CD4-positive, alpha-beta T cell treated with Interleukin-21 for 1 hour (primary cell): ENCODE measurements at regions not wholly inside any gene's neighbourhood (a gene's known extent, or its start where the extent isn't known, plus 50 kb on each side); places are given as distances from the start of the nearest gene placed in this dataset.

Experiments
- DNase-seq: peaks from one replicate; pipeline ENCODE4 v3.0.0-alpha.2; 2020

GRCh38 chr3:95886616-95887015 lies 927.8 kb upstream of the EPHA6 start:
- no peak for DNase-seq

DNA sequence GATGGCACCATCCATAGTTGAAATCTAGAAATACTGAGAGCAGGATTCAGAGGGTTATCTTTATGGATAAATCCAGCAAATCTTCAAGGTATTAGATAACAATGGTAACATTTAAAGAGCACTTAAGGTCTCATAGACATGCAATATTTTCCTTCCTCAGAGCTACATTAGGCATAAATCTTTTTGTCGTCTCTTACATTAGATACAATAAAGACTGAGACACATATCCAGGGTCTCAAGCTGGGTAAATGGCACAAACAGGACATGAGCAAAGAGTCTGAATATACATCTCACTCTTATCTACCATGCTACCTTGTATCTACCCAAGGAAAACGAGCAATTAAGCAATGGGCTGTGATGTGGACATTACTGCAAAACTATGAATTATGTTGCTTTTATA lies 927.3 kb upstream of the EPHA6 start:
- no peak for DNase-seq

- DNase-seq, result no peak
These were observed 919.6 kb upstream of the EPHA6 start for GRCh38 chr3:95894820-95895219.

DNA sequence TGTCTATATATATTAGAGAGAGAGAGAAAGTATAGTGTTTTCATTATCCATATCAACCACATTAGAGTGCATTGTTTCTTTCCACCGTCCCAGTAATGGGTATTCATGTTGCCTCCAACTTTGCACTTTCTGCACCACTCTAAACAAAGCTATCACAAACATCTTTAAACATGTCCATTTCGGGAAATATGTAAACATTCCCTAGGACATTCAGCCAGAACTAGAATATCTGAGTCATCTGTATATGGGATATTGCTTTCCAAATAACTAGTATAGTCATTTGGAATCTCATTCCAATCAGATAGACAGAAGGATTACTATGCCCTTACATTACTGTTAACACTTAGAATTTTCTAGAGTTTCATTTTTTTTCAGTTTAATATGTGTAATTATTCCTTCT lies 914.9 kb upstream of the EPHA6 start:
- DNase-seq, result no peak

DNA sequence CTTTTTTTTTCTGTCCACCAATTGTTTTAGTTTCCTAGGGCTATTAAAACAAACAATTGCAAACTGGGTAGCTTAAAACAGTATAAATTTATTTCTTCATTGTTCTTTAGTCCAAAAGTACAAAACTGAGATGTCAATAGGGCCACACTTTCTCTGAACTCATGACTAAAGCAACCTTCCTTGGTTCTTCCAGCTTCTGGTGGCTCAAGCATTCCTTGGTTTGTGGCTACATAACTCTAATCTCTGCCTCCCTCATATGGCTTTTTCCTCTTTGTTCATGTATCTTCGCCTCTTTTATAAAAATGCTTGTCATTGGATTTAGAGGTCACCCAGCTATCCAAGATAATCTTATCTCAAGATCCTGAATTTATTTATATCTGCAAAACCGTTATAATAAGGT lies 914.5 kb upstream of the EPHA6 start:
- DNase-seq, result no peak

- DNase-seq, result no peak
These were observed 912.4 kb upstream of the EPHA6 start for GRCh38 chr3:95901948-95902347.

- DNase-seq, result no peak
These were observed 909.2 kb upstream of the EPHA6 start for GRCh38 chr3:95905182-95905581.

DNA sequence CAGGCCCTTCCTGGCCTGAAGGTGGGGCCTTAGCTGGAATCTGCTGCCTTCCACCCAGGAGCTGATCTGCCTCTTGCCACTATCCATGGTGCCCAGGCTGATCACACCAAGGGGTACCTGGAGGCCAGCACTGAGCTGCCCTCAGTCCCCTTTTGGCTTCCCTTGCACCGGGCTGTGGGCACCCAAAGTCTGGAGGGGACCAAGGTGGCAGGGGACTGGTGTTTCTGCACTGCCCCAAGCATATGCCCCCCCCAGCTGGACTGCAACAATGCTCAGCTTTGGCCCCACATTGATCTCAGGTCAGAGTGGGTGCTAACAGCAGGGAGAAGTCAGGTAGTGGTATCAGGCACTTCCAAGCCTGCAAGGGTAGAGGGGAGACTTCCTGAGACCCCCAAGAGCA lies 902.6 kb upstream of the EPHA6 start:
- no peak for DNase-seq

- DNase-seq, result no peak
These were observed 890.7 kb upstream of the EPHA6 start for GRCh38 chr3:95923496-95924210.

GRCh38 chr3:95926904-95927501 lies 887.4 kb upstream of the EPHA6 start:
- DNase-seq, result no peak

DNA sequence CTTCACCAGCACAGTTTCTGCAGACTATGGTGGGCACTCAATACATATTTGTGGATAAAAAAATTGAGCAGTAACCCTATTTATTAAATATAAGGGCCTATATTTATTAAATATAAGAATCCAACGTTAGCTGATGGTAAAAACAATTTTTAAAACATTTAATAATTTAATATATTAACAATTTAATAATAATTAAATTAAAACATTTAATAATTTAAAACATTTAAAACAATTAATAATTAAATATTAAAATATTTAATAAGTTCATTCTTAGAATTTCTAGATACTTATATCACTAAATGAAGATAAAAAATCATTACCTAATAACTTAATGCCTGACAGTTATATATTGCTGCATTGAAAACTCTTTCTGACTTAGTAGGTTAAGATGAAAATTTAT lies 880.2 kb upstream of the EPHA6 start:
- no peak for DNase-seq

- no peak for DNase-seq
These were observed 875.1 kb upstream of the EPHA6 start for GRCh38 chr3:95939235-95939809.

GRCh38 chr3:95965704-95966336 lies 848.6 kb upstream of the EPHA6 start:
- no peak for DNase-seq

DNA sequence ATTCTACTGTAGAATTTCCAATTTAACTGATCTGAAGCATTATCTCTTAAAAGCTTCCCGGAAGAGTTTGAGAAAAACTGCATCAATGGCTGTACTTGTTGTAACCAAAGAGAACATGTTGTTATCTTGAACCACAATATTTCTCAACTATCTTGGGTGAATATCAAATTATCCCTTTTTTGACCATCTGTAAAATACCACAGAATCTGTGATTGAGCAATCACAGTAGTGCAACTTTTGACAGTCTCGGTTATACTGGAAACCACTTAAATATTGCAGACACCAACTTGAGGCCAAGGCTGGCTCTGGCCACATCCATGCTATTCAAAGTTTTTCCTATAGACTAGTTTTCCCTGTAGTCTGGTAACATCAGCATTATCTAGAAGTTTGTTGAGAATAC lies 842.8 kb upstream of the EPHA6 start:
- DNase-seq, result no peak

DNA sequence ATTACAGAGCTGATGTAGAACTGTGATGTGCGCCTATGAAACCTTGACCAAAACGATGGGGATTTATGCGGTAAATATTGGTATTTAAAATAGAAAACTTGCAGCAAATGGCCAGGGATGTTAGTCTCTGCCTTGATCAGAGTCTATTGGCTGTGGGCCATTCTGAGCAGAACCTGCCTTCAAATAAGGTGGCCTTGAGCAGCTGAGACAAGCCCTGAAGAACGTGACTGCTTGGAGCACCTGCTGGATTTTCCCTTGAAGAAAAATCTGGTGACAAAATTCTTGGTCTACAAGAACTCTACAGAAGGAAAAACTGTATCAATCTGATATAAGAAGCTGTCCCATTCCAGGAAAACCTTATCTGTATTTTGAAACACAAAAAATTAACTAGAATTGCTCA lies 820.1 kb upstream of the EPHA6 start:
- DNase-seq, result no peak

DNA sequence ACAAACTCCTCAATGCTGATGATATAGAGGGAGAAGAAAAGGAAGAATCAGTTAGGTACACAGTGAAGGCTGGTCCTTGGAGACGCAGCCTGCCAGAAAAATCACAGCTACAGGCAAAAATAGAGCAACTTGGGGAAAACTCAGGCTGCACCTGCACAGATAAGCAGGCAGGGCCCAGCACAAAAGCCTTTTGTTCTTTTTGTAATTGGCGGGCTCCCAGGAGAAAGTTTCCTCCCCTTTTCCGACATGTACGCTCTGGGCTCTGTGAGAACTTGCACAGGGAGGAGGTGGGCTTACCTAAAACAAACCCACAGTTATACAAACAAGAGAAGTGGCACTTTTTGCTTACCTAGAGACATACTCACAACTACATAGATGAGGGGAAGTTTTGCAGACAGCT lies 813.4 kb upstream of the EPHA6 start:
- no peak for DNase-seq

GRCh38 chr3:96007650-96008195 lies 806.7 kb upstream of the EPHA6 start:
- DNase-seq, result no peak

DNA sequence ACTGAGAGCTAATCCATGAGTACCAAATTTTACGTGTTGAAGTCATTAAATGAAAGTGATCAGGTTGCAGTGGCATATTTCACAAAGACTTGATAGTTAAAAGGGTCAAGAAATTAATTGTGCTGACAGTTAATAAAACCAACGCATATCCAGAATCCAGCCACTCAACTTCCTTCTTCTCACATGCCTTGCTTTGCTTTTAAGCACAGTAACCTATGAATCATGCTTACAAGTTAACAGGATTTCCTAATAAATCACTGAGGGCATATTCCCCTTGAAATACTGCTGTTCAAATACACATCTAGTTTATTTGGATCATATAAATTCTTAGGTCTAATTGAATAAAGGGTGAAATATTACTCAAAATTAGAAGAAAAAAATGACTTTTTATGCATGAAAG lies 801.5 kb upstream of the EPHA6 start:
- no peak for DNase-seq

- DNase-seq, result no peak
These were observed 796.8 kb upstream of the EPHA6 start for GRCh38 chr3:96017556-96017955.

- DNase-seq, result no peak
These were observed 791.7 kb upstream of the EPHA6 start for GRCh38 chr3:96022676-96023075.

GRCh38 chr3:96027718-96028117 lies 786.7 kb upstream of the EPHA6 start:
- no peak for DNase-seq

DNA sequence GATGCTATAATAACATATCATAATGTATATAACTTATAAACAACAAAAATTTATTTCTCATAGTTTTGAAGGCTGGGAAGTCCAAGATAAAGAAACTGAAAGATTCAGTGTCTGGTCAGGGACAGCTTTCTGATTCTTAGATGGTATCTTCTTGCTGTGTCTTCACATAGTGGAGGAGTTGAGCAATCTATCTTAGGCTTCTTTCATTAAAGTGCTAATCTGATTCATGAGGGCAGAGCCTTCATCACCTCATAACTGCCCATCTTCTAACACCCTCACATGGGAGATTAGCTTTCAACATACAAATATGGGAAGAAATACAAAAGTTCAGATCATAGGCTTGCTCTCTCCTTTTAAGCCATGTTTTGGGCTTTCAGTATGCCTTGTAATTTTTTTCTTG lies 774.8 kb upstream of the EPHA6 start:
- DNase-seq, result no peak

DNA sequence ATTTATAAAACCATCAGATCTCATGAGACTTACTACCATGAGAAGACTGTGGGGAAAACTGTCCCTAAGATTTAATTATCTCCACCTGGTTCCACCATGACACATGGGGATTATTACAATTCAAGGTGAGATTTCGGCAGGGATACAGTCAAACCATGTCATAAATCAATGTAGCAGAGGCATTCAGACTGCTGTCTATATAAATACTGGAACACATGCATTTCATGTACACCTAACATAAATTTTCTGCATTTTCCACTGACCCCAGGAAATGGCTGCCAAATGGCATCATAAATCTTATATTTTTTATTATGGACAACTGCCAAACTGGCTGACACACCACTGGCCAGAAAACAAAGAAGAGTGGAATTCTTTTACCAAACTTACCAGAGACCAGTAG lies 755.1 kb upstream of the EPHA6 start:
- no peak for DNase-seq

DNA sequence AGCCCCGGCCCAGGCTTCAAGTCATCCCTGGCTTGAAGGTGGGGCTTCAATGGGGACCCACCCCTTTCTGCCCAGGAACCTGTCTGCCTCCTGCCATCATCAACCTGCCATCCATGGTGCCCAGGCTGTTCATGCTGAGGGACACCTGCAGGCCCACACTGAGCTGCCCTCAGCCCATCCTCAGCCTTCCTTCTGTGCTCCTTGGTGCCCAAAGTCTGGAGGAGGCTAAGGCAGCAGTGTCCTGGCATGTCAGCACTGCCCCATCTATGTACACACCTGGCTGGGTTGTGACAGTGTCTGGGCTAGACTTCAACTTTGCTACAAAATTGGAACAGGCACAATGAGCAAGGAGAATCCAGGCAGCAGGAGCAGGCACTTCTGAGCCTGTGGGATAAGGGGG lies 745.3 kb upstream of the EPHA6 start:
- no peak for DNase-seq
